Suprapubic skin (tissue), 4 donors: ENCODE measurements at regions not wholly inside any gene's neighbourhood (a gene's known extent, or its start where the extent isn't known, plus 50 kb on each side); places are given as distances from the start of the nearest gene placed in this dataset.

Experiments
- DNase-seq, 2 donors: peaks; one replicate each; pipeline ENCODE4 v3.0.0-alpha.2; 2019; ENCODE audit warnings: low spot score in 2 of 2
- H3K27ac ChIP-seq: fragments of 200-600 bp; sonication (generic); one replicate; pipeline ENCODE4 v1.5.1; 2019
- H3K27me3 ChIP-seq: fragments of 200-600 bp; sonication (generic); one replicate; pipeline ENCODE4 v1.5.1; 2019
- H3K36me3 ChIP-seq: fragments of 200-600 bp; sonication (generic); one replicate; pipeline ENCODE4 v1.5.1; 2019
- H3K4me1 ChIP-seq: fragments of 200-600 bp; sonication (generic); one replicate; pipeline ENCODE4 v1.5.1; 2019
- H3K4me3 ChIP-seq: fragments of 200-600 bp; sonication (generic); one replicate; pipeline ENCODE4 v1.5.1; 2019; ENCODE audit warnings: mild to moderate bottlenecking
- H3K9me3 ChIP-seq: fragments of 200-600 bp; sonication (generic); one replicate; pipeline ENCODE4 v1.5.1; 2019
- CTCF ChIP-seq, 2 donors: fragments of 200-600 bp in 1 of 2; fragments of 450-650 bp in 1 of 2; sonication (generic) in 1 of 2; IDR thresholded peaks; one replicate each; pipeline ENCODE4 v1.5.1; 2016 to 2019; ENCODE audit warnings: antibody characterized with exemption in 2 of 2, mild to moderate bottlenecking in 1 of 2, moderate library complexity in 1 of 2
- EP300 ChIP-seq: sonication (generic); formaldehyde crosslinking; IDR thresholded peaks from one replicate; pipeline ENCODE4 v1.6.1; 2017; ENCODE audit warnings: antibody characterized with exemption
- POLR2A ChIP-seq, 2 donors: fragments of 450-650 bp; IDR thresholded peaks; one replicate each; pipeline ENCODE4 v1.6.1; 2017; ENCODE audit warnings: antibody characterized with exemption in 2 of 2, mild to moderate bottlenecking in 2 of 2, moderate library complexity in 2 of 2
- POLR2AphosphoS5 ChIP-seq, 3 donors: sonication (generic); formaldehyde crosslinking; IDR thresholded peaks; one replicate each; pipeline ENCODE4 v1.6.1; 2017; ENCODE audit warnings: antibody characterized with exemption in 3 of 3
- WGBS: methylation state at CpG from one replicate; pipeline ENCODE4 v1.1.5; 2018; 5-methylcytosine and 5-hydroxymethylcytosine counted together

- no peak overlapping the region for H3K4me3 ChIP-seq
- no peak for DNase-seq
- 98% methylated on average over 22 of the region's 34 CpGs for WGBS
These were observed 357.2 kb upstream of the RGPD4 start for GRCh38 chr2:107469437-107469995.

GRCh38 chr2:107473150-107473549 is 353.5 kb upstream of the RGPD4 start:
- Histone ChIP-seq H3K27ac (no peak overlapping the region), H3K4me1 (no peaks in the 10 kb centered on the region), H3K27me3 (no peaks in the 10 kb centered on the region), H3K4me3 (no peak overlapping the region), H3K9me3 (no peaks in the 10 kb centered on the region), H3K36me3 (no peaks in the 10 kb centered on the region)
- no peak for DNase-seq
- no peak for TF ChIP-seq POLR2A (IDR thresholded peaks at IDR 0.05)
- no peak for TF ChIP-seq POLR2AphosphoS5 (IDR thresholded peaks at IDR 0.05)
- TF ChIP-seq CTCF (IDR thresholded peaks at IDR 0.05) = no peak
- no peak for TF ChIP-seq EP300

More at GRCh38 chr2:107469437-107469995, 357.2 kb upstream of the RGPD4 start:
- H3K36me3 ChIP-seq = no peaks in the 10 kb centered on the region
- no peaks in the 10 kb centered on the region for H3K27me3 ChIP-seq
- H3K27ac ChIP-seq = no peak overlapping the region
- no peaks in the 10 kb centered on the region for H3K9me3 ChIP-seq
- no peaks in the 10 kb centered on the region for H3K4me1 ChIP-seq
- TF ChIP-seq POLR2A (IDR thresholded peaks at IDR 0.05) (no peak), EP300 (no peak), POLR2AphosphoS5 (IDR thresholded peaks at IDR 0.05) (no peak), CTCF (IDR thresholded peaks at IDR 0.05) (no peak)

- no peaks in the 10 kb centered on the region for H3K36me3 ChIP-seq
- no peak overlapping the region for H3K27ac ChIP-seq
- no peaks in the 10 kb centered on the region for H3K27me3 ChIP-seq
- 94% methylated on average over 2 of the region's 2 CpGs for WGBS
- H3K4me3 ChIP-seq = no peak overlapping the region
- DNase-seq = no peak
- TF ChIP-seq CTCF (IDR thresholded peaks at IDR 0.05) = no peak
- TF ChIP-seq POLR2AphosphoS5 (IDR thresholded peaks at IDR 0.05) = no peak
- TF ChIP-seq POLR2A (IDR thresholded peaks at IDR 0.05) = no peak
- TF ChIP-seq EP300 = no peak
- no peaks in the 10 kb centered on the region for H3K9me3 ChIP-seq
- H3K4me1 ChIP-seq = no peaks in the 10 kb centered on the region
These were observed 350.8 kb upstream of the RGPD4 start for GRCh38 chr2:107475859-107476258.

- H3K4me3 ChIP-seq = no peak overlapping the region
- H3K27me3 ChIP-seq = no peaks in the 10 kb centered on the region
- H3K27ac ChIP-seq = no peak overlapping the region
- H3K4me1 ChIP-seq = no peaks in the 10 kb centered on the region
- no peaks in the 10 kb centered on the region for H3K9me3 ChIP-seq
- no peak for TF ChIP-seq EP300
- TF ChIP-seq POLR2A (IDR thresholded peaks at IDR 0.05) = no peak
- TF ChIP-seq CTCF (IDR thresholded peaks at IDR 0.05) = no peak
- no peak for TF ChIP-seq POLR2AphosphoS5 (IDR thresholded peaks at IDR 0.05)
- H3K36me3 ChIP-seq = no peaks in the 10 kb centered on the region
- no peak for DNase-seq
These were observed 324.2 kb upstream of the RGPD4 start for GRCh38 chr2:107502539-107502938.

- Histone ChIP-seq H3K4me1 (no peaks in the 10 kb centered on the region), H3K36me3 (no peaks in the 10 kb centered on the region), H3K4me3 (no peak overlapping the region), H3K27ac (no peak overlapping the region), H3K9me3 (no peaks in the 10 kb centered on the region), H3K27me3 (no peaks in the 10 kb centered on the region)
- no peak for TF ChIP-seq POLR2A (IDR thresholded peaks at IDR 0.05)
- WGBS = 66% methylated on average over 6 of the region's 6 CpGs
- DNase-seq = no peak
These were observed 314.5 kb upstream of the RGPD4 start for GRCh38 chr2:107511970-107512789.
